Lung (tissue), 11 donors: ENCODE measurements at regions not wholly inside any gene's neighbourhood (a gene's known extent, or its start where the extent isn't known, plus 50 kb on each side); places are given as distances from the start of the nearest gene placed in this dataset.

Experiments
- ATAC-seq: fragments of 200-7000 bp; cut with Tn5 transposase; one replicate; pipeline ENCODE4 v1.9.1; 2020; ENCODE audit warnings: moderate number of reproducible peaks; ENCODE audit not compliant: insufficient read depth, low FRiP score
- DNase-seq, 3 donors: peaks; one replicate each; pipeline ENCODE4 v3.0.0-alpha.2; 2013 to 2017
- H3K27ac ChIP-seq, 2 donors: one replicate each; pipeline ENCODE4 v1.5.1; 2013; ENCODE audit warnings: mild to moderate bottlenecking in 2 of 2, moderate library complexity in 2 of 2, control low read depth in 1 of 2, inconsistent platforms in 1 of 2, low read depth in 1 of 2, low read length in 1 of 2
- H3K27me3 ChIP-seq, 3 donors: one replicate each; pipeline ENCODE4 v1.5.1; 2013; ENCODE audit warnings: low read length in 2 of 3; ENCODE audit not compliant: control insufficient read depth in 3 of 3, insufficient read depth in 3 of 3
- H3K36me3 ChIP-seq, 4 donors: one replicate each; pipeline ENCODE4 v1.5.1; 2013; ENCODE audit warnings: low read length in 4 of 4, mild to moderate bottlenecking in 1 of 4, moderate library complexity in 1 of 4; ENCODE audit not compliant: control insufficient read depth in 4 of 4, insufficient read depth in 4 of 4
- H3K4me1 ChIP-seq, 5 donors: one replicate each; pipeline ENCODE4 v1.5.1; 2013; ENCODE audit warnings: low read length in 5 of 5, mild to moderate bottlenecking in 2 of 5, moderate library complexity in 1 of 5; ENCODE audit not compliant: control insufficient read depth in 5 of 5, insufficient read depth in 5 of 5
- H3K4me3 ChIP-seq: one replicate; pipeline ENCODE4 v1.5.1; 2013; ENCODE audit warnings: mild to moderate bottlenecking, control low read depth, moderate library complexity
- H3K9ac ChIP-seq, 2 donors: one replicate each; pipeline ENCODE4 v1.5.1; 2013; ENCODE audit warnings: low read length in 2 of 2, control low read depth in 1 of 2; ENCODE audit not compliant: insufficient read depth in 1 of 2
- H3K9me3 ChIP-seq, 4 donors: one replicate each; pipeline ENCODE4 v1.5.1; 2013; ENCODE audit warnings: low read length in 3 of 4, mild to moderate bottlenecking in 1 of 4, moderate library complexity in 1 of 4; ENCODE audit not compliant: control insufficient read depth in 4 of 4, insufficient read depth in 3 of 4
- CTCF ChIP-seq: IDR thresholded peaks from 2 replicates; pipeline ENCODE4 v1.5.1; 2012; ENCODE audit warnings: mild to moderate bottlenecking; ENCODE audit errors: control extremely low read depth, extremely low read depth
- WGBS, 2 donors: extraction: QIAGEN DNeasy Blood & Tissue Kit; methylation state at CpG; one replicate each; pipeline ENCODE4 v1.1.7; 2013; 5-methylcytosine and 5-hydroxymethylcytosine counted together
- donor health status: control.
- donor health status: control.
- donor health status: Bipolar disorder and iron deficiency.
- donor health status: healthy.
- donor health status: DM: yes; HTN: yes; CAD: no.

- no peak overlapping the region for H3K27ac ChIP-seq
- H3K27me3 ChIP-seq: peaks cover 0 to 3% (median 0%) of the 10 kb centered on the region in 3 donors
- no peaks in the 10 kb centered on the region for H3K4me1 ChIP-seq
- no peak for ATAC-seq
- TF ChIP-seq CTCF: no peak
- peaks cover 0 to 5% (median 0%) of the 10 kb centered on the region in 4 donors for H3K9me3 ChIP-seq
- no peak overlapping the region for H3K9ac ChIP-seq
- DNase-seq: peak in 1 of 3 donors; percentile 5
- no peak overlapping the region for H3K4me3 ChIP-seq
- WGBS, 2 donors: 57 to 85% methylated on average over 4 of the region's 4 CpGs
- H3K36me3 ChIP-seq: no peaks in the 10 kb centered on the region
These were observed 314.6 kb upstream of the KIF2A start for GRCh38 chr5:61991430-61991829.

- peaks cover 0 to 3% (median 0%) of the 10 kb centered on the region in 3 donors for H3K27me3 ChIP-seq
- 64 to 76% methylated on average over 2 of the region's 2 CpGs for WGBS, 2 donors
These were observed 314.1 kb upstream of the KIF2A start for GRCh38 chr5:61991866-61992265.

GRCh38 chr5:61993295-61993927 lies 312.6 kb upstream of the KIF2A start:
- Histone ChIP-seq H3K36me3 (no peaks in the 10 kb centered on the region), H3K27me3 (peaks cover 0 to 3% (median 0%) of the 10 kb centered on the region in 3 donors), H3K9ac (no peak overlapping the region), H3K27ac (no peak overlapping the region), H3K4me1 (no peaks in the 10 kb centered on the region), H3K9me3 (peaks cover 0 to 2% (median 0%) of the 10 kb centered on the region in 4 donors), H3K4me3 (no peak overlapping the region)
- 84% methylated on average over 7 of the region's 7 CpGs for WGBS, 2 donors
- DNase-seq (no peak), ATAC-seq (no peak)
- no peak for TF ChIP-seq CTCF

More at GRCh38 chr5:61991866-61992265, 314.1 kb upstream of the KIF2A start:
- no peak overlapping the region for H3K4me3 ChIP-seq
- H3K9ac ChIP-seq: no peak overlapping the region
- H3K36me3 ChIP-seq: no peaks in the 10 kb centered on the region
- DNase-seq (no peak), ATAC-seq (no peak)
- H3K4me1 ChIP-seq: no peaks in the 10 kb centered on the region
- no peak overlapping the region for H3K27ac ChIP-seq
- H3K9me3 ChIP-seq: peaks cover 0 to 5% (median 0%) of the 10 kb centered on the region in 4 donors
- TF ChIP-seq CTCF: no peak

GRCh38 chr5:61994171-61994570 lies 311.8 kb upstream of the KIF2A start:
- 81 to 82% methylated on average over 1 of the region's 1 CpG for WGBS, 2 donors
- no peak overlapping the region for H3K27ac ChIP-seq
- H3K4me3 ChIP-seq: no peak overlapping the region
- no peak for TF ChIP-seq CTCF
- ATAC-seq: no peak
- no peaks in the 10 kb centered on the region for H3K4me1 ChIP-seq
- no peak for DNase-seq
- no peaks in the 10 kb centered on the region for H3K27me3 ChIP-seq
- H3K9ac ChIP-seq: no peak overlapping the region
- no peaks in the 10 kb centered on the region for H3K36me3 ChIP-seq
- H3K9me3 ChIP-seq: peaks cover 0 to 2% (median 0%) of the 10 kb centered on the region in 4 donors
